ENCODE measurements at regions not wholly inside any gene's neighbourhood (a gene's known extent, or its start where the extent isn't known, plus 50 kb on each side); places are given as distances from the start of the nearest gene placed in this dataset.
"Not testable (repeated sequence)": the region's sequence is repeated elsewhere in the genome, so short reads cannot be mapped to it uniquely, and the experiment has no call there.

GRCh38 chr7:93693796-93694195 lies 119.3 kb upstream of the CALCR start:
- POLR2A ChIA-PET (ENCODE audit: low non-redundant PET), result no interaction called here
- TF ChIP-seq CTCF (conservative IDR thresholded peaks at IDR 0.05; ENCODE audit: low read depth), result no peak

GRCh38 chr7:93690021-93690420 lies 115.5 kb upstream of the CALCR start:
- ChIA-PET CTCF (no interaction called here), POLR2A (ENCODE audit: low non-redundant PET) (no interaction called here)
- DNase-seq (ENCODE audit: low spot score), result no peak
- H3K27ac ChIP-seq, result no peak overlapping the region
- no peak for TF ChIP-seq CTCF (conservative IDR thresholded peaks at IDR 0.05; ENCODE audit: low read depth)

More at GRCh38 chr7:93693796-93694195, 119.3 kb upstream of the CALCR start:
- H3K27ac ChIP-seq, result no peak overlapping the region
- CTCF ChIA-PET, result no interaction called here
- no peak for DNase-seq (ENCODE audit: low spot score)

DNA sequence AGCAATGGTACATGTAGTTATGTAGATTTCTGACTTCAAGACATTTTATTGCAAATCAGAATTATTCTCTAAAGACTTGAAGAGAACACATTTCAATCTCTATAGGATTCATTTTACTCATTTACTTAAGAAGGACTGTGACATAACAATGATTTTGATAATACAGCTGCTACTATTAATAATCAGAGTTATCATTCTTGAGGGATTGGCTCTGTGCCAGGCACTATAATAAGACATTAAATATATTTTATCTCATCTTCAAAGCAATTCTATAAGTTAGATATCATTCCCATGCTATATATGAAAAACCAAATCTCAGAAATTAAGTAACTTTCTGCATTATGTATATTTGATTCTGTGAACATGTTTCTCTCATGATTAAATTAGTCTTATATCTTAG lies 103.7 kb upstream of the CALCR start:
- CTCF ChIA-PET, result interaction anchor here (0.6 kb wide), 1 partner anchor 51 kb away, joined by 3 read pairs; no protein-coding TSS in a partner anchor
- DNase-seq (ENCODE audit: low spot score), result no peak
- POLR2A ChIA-PET (ENCODE audit: low non-redundant PET), result no interaction called here
- TF ChIP-seq CTCF (conservative IDR thresholded peaks at IDR 0.05; ENCODE audit: low read depth), result no peak
- H3K27ac ChIP-seq, result no peak overlapping the region

- DNase-seq (ENCODE audit: low spot score), result no peak
- POLR2A ChIA-PET (ENCODE audit: low non-redundant PET), result no interaction called here
- TF ChIP-seq CTCF (conservative IDR thresholded peaks at IDR 0.05; ENCODE audit: low read depth), result no peak
- no peak overlapping the region for H3K27ac ChIP-seq
- CTCF ChIA-PET, result no interaction called here
Measured at GRCh38 chr7:93663561-93664299, 89.2 kb upstream of the CALCR start.

- CTCF ChIA-PET; DNase-seq (ENCODE audit: low spot score); H3K27ac ChIP-seq: not testable (repeated sequence)
- POLR2A ChIA-PET (ENCODE audit: low non-redundant PET), result interaction anchor here (0.7 kb wide), 1 partner anchor 12 kb away, joined by 5 read pairs; no protein-coding TSS in a partner anchor
Measured at GRCh38 chr7:93658163-93658562, 83.6 kb upstream of the CALCR start.

DNA sequence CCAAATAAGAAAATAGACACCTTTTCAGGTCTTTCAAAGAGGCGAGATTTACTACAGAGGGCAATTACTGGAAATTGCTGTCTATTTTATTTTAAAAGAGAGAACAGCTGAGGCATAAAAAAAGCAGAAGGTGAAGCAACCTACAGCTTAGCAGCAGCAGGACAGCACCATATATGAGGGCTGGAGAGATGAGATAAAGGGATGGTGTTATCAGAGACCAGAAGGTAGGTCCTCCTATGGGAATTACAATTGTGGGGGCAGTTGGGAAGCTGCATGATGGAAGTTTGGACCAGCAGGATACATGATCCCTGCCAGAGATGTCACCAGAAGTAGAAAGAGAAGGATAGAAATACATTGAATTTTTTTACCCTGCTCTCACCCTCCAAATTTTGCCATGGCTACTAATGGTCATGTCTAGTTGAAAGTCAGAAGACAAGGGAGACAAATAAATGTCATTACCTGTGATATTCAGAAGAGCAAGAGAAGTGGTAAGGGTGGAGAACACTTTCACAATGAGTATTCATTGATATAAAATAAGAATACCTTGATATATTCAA lies 77.2 kb upstream of the CALCR start:
- no peak for DNase-seq (ENCODE audit: low spot score)
- H3K27ac ChIP-seq, result no peak overlapping the region
- TF ChIP-seq CTCF (conservative IDR thresholded peaks at IDR 0.05; ENCODE audit: low read depth), result no peak
- CTCF ChIA-PET, result no interaction called here
- POLR2A ChIA-PET (ENCODE audit: low non-redundant PET), result no interaction called here

DNA sequence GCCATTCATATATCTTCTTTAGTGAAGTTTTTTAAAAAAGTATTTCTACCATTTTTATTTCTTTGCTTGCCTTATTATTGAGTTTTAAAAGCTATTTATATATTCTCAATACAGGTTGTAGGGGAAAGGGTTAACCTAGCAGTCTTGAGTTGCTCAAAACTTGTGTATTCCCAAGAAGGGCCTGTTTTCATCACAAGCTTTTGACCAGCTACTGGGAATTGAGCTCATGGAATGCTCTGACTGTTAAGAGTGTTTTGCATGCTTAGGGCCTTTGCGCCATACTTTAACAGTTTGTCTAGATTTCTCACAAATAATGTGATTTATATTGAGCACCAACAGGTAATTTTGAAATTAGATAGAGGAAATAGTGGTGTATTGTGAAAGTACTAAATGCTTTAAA lies 72.0 kb upstream of the CALCR start:
- no peak for TF ChIP-seq CTCF (conservative IDR thresholded peaks at IDR 0.05; ENCODE audit: low read depth)
- CTCF ChIA-PET, result no interaction called here
- POLR2A ChIA-PET (ENCODE audit: low non-redundant PET), result interaction anchor here (0.6 kb wide), 1 partner anchor 11 kb away, joined by 5 read pairs; no protein-coding TSS in a partner anchor
- DNase-seq (ENCODE audit: low spot score), result no peak
- H3K27ac ChIP-seq, result no peak overlapping the region
